GM21367 (cell line): ENCODE measurements at regions not wholly inside any gene's neighbourhood (a gene's known extent, or its start where the extent isn't known, plus 50 kb on each side); places are given as distances from the start of the nearest gene placed in this dataset.

Experiments
- ATAC-seq: cut with Tn5 transposase; IDR thresholded peaks from one replicate; pipeline ENCODE4 v1.9.1; 2021; ENCODE audit not compliant: unreplicated experiment

DNA sequence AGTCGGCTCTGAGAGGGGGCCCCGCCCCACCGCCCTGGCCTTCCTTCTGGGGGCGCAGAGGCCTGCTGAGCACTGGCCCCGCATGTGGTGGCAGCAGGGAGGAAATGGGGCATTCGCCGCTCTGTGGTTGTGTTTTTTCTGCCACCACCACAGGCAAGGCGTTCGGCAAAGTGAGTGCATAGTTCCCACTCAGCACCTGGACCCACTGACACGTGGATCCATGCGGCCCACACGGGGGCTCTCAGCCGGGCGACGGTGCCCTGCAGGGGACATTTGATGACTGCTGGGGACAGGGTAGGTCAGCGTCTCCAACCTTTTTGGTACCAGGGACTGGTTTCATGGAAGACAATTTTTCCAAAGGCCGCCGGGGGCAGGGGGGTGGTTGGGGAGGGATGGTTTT is 70.9 kb downstream of the ENGASE start:
- no peak for ATAC-seq

DNA sequence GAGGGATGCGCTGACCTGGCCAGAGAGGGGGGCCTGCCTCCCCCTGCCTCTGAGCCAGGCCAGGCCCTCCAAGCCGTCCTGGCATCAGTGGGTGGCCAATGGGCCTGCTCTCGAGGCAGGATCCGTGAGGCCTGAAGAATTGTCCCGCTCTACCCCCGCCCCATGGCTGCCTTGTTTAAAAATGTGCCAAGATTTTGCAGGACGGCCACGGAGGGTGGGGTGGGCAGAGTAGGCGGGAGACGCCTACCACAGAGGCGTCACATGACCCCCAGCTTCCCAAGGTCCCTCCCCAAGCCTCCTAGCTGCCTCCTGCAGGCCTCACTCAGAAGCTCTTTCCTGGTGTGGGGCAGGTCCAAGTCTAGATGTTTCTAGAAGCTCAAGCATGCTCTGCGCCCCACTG is 69.5 kb downstream of the ENGASE start:
- no peak for ATAC-seq

DNA sequence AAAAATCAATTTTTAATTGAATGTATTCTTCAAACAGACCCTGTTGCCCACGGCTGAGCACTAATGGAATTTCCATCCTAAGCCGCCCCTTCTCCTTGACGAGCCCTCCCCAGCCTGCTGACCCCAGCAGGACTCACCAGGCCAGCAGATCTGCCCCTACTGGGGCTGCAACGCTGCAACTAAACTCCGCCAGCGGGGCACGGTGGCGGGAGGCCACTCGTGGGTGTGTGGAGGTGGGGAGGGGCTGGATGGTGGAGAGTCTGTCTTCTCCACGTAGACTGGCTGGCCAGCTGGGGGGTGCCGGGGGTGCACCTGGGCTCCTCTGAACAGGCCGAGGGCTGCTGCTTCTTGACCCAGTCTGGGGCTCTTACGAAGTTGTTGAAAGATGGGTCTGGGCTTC is 67.8 kb downstream of the ENGASE start:
- ATAC-seq = no peak

DNA sequence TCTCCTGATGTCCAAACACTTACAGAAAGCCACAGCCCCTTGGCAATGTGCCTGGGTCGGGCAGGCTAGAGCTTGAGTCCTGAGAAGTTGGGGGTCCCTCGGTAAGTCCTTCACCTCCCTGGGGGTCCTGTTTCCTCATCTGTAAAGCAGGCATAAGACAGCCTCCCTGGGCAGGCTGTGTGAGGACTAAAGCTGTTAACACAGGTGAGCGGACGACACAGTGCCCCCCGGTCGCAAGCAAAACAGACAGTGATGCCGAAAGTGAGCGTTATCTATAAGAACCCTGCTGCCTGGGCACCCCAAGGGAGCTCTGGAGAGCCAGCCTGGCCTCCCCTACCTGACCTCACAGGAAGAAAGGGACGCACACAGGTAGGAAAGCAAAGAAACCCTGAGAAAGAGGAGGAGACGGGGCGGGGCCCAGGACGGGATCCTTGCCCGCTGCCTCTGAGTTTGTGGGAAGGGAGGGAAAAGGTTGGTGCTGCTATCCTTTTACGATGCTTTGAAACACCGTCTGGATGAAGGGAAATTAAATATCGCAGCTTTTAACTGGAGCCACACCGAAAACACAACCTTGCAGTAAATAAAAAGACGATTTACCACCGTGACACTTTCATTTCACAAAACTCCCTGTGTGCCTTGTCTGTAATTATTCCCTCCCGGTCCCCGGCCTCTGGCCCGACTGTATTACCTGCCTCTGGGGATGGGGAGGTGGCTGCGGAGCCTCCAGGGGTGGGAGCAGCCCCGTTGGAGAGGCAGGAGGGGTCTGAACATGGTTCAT is 67.1 kb downstream of the ENGASE start:
- no peak for ATAC-seq

DNA sequence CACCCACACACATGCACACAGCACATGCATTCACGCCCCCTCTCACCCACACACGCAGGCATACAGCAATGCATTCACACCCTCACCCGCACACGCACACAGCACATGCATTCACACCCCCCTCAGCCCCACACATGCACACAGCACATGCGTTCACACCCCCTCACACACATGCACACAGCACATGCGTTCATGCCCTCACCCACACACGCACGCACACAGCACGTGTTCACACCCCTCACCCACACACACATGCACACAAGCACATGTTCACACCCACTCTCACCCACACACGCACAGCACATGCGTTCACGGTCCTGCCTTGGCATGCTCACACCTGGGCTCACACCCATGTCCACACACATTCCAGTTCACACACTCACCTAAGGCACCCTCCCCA is 64.2 kb downstream of the ENGASE start:
- no peak for ATAC-seq

DNA sequence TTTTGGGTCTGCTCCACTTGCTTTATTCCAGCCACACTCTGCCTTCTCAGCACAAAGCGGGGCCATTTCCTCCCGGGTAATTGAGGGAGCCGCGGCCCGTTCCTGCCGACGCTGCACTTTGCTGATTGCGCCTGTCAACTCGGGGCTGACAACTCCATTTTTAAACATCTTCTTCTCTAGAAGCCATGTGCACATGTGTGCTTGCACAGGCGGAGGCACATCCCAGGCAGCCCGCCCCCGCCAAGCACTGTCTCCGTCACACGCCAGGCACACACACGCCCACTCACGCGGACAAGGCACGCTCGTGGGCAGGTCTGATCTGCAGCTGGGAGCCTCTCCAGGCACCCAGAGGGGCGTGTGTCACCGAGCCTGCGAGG is 63.2 kb downstream of the ENGASE start:
- no peak for ATAC-seq

DNA sequence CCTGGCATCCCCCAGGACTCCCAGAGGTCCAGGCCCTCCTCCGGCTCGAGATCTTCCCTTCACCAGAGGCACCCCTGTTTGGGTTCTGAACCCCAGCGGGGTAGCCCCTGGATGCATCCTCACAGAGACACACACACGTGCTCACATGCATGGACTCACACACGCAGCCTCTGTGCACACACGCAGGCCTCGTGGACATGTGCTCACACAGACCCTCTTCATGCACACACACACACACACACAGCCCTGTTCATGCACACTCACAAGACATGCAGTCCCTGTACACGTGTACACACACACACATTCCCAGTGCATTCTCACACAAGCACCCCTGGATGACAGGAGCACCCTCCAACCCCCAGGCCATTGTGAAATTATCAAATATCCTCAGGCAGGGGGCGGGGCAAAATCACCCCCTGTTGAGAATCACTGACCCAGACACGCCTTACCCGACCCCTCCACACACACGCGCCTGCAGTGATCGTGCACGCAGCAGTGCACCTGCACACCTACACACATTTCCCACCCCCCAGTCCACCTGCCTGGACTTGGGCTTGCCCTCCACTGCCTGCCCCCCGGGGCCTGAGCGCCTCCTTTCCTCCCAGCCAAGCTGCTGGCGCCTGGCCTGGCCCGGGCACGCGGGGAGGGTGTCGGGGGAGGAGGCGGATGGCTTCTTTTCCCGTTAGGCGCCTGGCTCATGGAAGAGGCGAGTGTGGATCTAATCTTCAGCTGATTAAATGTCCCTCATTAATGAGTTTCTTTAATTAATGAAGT is 62.6 kb downstream of the ENGASE start:
- ATAC-seq = no peak

DNA sequence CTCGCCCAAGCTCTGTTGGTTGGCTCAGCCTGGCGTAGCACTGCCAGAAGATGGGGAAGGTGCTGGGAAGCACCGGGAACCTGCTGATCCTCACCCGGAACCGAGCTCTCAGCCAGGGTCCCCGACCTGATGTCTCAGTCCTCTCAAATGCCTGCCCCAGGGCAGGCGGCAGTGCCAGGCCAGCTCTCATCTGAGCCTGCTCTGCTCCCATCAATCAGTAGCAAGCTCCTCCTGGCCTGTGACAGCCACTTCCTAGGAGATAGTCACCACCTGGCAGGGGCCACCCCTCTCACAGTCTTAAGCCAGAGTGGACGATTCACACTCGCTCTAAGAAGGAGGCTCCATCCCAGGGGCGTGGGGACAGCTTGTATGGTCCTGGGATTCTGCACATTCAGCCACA is 62.0 kb downstream of the ENGASE start:
- no peak for ATAC-seq
